ENCODE measurements at regions not wholly inside any gene's neighbourhood (a gene's known extent, or its start where the extent isn't known, plus 50 kb on each side); places are given as distances from the start of the nearest gene placed in this dataset.

DNA sequence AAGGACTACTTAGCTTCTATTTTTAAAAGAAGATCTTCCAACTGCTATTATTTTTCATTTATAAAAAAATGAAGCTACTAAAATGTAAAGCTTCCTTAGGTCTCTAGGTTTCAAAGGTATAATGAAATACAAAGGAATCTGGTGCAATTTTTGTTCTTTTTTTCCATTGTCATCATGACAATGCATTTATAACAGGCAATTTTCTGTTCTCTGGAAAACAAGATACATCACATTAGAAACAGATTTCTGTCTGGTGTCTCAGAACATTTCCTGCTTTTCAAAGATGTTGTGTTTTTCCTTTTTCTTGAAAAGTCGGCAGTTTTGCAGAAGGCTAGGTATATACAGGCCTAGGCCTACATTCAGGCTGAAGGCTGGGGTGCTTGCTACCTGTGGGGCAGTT, 63.6 kb upstream of the ATP8A1 start:
- CTCF ChIA-PET (ENCODE audit: unreplicated experiment): no interaction called here
- Histone ChIP-seq H2AFZ (ENCODE audit: low read length) (peak overlapping the region; percentile 28; the same call in 1 of the 2 replicates), H3K9me2 (ENCODE audit: insufficient read depth, low read length) (no peaks in the 10 kb centered on the region), H3K4me3 (ENCODE audit: low read depth, low read length, poor library complexity, severe bottlenecking) (no peak overlapping the region), H4K20me1 (ENCODE audit: insufficient read depth, low read length) (no peaks in the 10 kb centered on the region), H3K9me3 (ENCODE audit: low read length) (no peaks in the 10 kb centered on the region), H3K36me3 (ENCODE audit: insufficient read depth, low read length) (no peaks in the 10 kb centered on the region), H3K27ac (ENCODE audit: low read depth, low read length, poor library complexity, severe bottlenecking) (no peak overlapping the region), H3K4me1 (ENCODE audit: insufficient read depth, low read length, poor library complexity, severe bottlenecking) (no peaks in the 10 kb centered on the region), H3K4me2 (ENCODE audit: low read length) (no peak overlapping the region), H3K79me2 (ENCODE audit: insufficient read depth, low read depth, low read length) (no peaks in the 10 kb centered on the region)
- no peak for DNase-seq (ENCODE audit: low spot score)
- BruUV-seq (replicated peaks): no TSS peak
- POLR2A ChIA-PET: interaction anchor here (1.0 to 1.6 kb wide), 3 partner anchors 12 to 138 kb away, joined by 3 to 4 read pairs (median 3); no protein-coding TSS in a partner anchor
- TF ChIP-seq EZH2phosphoT487 (IDR thresholded peaks at IDR 0.05; ENCODE audit: borderline replicate concordance, low read depth, low read length): no peak
- TF ChIP-seq, protein P1, sequence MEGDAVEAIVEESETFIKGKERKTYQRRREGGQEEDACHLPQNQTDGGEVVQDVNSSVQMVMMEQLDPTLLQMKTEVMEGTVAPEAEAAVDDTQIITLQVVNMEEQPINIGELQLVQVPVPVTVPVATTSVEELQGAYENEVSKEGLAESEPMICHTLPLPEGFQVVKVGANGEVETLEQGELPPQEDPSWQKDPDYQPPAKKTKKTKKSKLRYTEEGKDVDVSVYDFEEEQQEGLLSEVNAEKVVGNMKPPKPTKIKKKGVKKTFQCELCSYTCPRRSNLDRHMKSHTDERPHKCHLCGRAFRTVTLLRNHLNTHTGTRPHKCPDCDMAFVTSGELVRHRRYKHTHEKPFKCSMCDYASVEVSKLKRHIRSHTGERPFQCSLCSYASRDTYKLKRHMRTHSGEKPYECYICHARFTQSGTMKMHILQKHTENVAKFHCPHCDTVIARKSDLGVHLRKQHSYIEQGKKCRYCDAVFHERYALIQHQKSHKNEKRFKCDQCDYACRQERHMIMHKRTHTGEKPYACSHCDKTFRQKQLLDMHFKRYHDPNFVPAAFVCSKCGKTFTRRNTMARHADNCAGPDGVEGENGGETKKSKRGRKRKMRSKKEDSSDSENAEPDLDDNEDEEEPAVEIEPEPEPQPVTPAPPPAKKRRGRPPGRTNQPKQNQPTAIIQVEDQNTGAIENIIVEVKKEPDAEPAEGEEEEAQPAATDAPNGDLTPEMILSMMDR (conservative IDR thresholded peaks at IDR 0.05; ENCODE audit: low read length): no peak
- intact Hi-C loops (cut with micrococcal nuclease; ENCODE audit: unreplicated experiment): no loop called here

DNA sequence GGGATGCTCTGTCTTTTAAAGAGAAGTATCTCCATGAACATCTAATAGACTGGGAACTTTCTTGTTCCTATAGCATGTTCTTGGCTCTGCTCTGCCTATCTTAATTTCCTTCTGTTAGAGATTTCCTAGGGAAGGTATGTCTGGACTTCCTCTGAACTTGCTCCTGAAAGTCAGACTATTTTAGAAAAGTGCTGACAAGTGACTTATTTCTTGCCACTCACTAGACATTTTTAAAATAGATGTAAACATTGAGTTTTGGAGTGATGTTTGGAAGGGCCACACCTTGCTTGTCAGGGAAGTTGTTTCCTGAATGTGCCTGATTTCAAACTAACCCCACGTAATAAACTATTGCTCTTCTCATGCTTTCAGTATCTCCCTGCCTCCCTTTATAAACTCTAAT, 62.4 kb upstream of the ATP8A1 start:
- no TSS peak for BruUV-seq (replicated peaks)

DNA sequence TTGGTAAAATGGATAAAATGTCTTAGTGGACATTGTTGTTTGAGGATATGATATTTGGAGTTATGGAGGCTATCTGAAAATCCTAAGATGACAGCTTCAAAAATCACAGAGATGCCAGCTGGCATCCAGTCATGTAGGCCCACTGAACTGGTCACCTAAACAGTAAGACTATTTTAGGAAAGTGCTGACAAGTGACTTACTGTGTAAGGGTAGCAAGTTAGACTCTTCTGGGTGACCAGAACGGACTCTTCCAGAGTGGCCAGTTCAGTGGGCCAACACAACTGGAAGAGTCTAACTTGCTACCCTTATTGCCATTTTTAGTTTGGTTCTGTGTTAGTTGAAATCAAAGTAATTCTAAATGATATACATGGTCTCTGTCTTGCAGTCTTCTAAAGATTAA, 61.4 kb upstream of the ATP8A1 start:
- intact Hi-C loops (cut with micrococcal nuclease; ENCODE audit: unreplicated experiment): no loop called here
- H3K4me3 ChIP-seq (ENCODE audit: low read depth, low read length, poor library complexity, severe bottlenecking): no peak overlapping the region
- H3K9me2 ChIP-seq (ENCODE audit: insufficient read depth, low read length): no peaks in the 10 kb centered on the region
- POLR2A ChIA-PET: no interaction called here
- TF ChIP-seq, protein P1 (conservative IDR thresholded peaks at IDR 0.05; ENCODE audit: low read length): no peak
- no peak for TF ChIP-seq EZH2phosphoT487 (IDR thresholded peaks at IDR 0.05; ENCODE audit: borderline replicate concordance, low read depth, low read length)
- CTCF ChIA-PET (ENCODE audit: unreplicated experiment): no interaction called here
- no peak overlapping the region for H3K4me2 ChIP-seq (ENCODE audit: low read length)
- H3K36me3 ChIP-seq (ENCODE audit: insufficient read depth, low read length): no peaks in the 10 kb centered on the region
- H4K20me1 ChIP-seq (ENCODE audit: insufficient read depth, low read length): no peaks in the 10 kb centered on the region
- H2AFZ ChIP-seq (ENCODE audit: low read length): no peak overlapping the region
- no TSS peak for BruUV-seq (replicated peaks)
- H3K79me2 ChIP-seq (ENCODE audit: insufficient read depth, low read depth, low read length): no peaks in the 10 kb centered on the region
- H3K4me1 ChIP-seq (ENCODE audit: insufficient read depth, low read length, poor library complexity, severe bottlenecking): no peaks in the 10 kb centered on the region
- no peaks in the 10 kb centered on the region for H3K9me3 ChIP-seq (ENCODE audit: low read length)
- DNase-seq (ENCODE audit: low spot score): no peak
- H3K27ac ChIP-seq (ENCODE audit: low read depth, low read length, poor library complexity, severe bottlenecking): no peak overlapping the region

More for the DNA sequence above, 62.4 kb upstream of the ATP8A1 start:
- Histone ChIP-seq H3K9me3 (ENCODE audit: low read length) (no peaks in the 10 kb centered on the region), H3K36me3 (ENCODE audit: insufficient read depth, low read length) (no peaks in the 10 kb centered on the region), H3K27ac (ENCODE audit: low read depth, low read length, poor library complexity, severe bottlenecking) (no peak overlapping the region), H3K4me3 (ENCODE audit: low read depth, low read length, poor library complexity, severe bottlenecking) (no peak overlapping the region), H2AFZ (ENCODE audit: low read length) (no peak overlapping the region), H3K4me2 (ENCODE audit: low read length) (no peak overlapping the region), H4K20me1 (ENCODE audit: insufficient read depth, low read length) (no peaks in the 10 kb centered on the region), H3K9me2 (ENCODE audit: insufficient read depth, low read length) (no peaks in the 10 kb centered on the region), H3K79me2 (ENCODE audit: insufficient read depth, low read depth, low read length) (no peaks in the 10 kb centered on the region), H3K4me1 (ENCODE audit: insufficient read depth, low read length, poor library complexity, severe bottlenecking) (no peaks in the 10 kb centered on the region)
- no peak for DNase-seq (ENCODE audit: low spot score)
- POLR2A ChIA-PET: interaction anchor here (0.6 kb wide), 1 partner anchor 63 kb away, joined by 3 read pairs; the partner anchor contains the start of gene ATP8A1
- TF ChIP-seq EZH2phosphoT487 (IDR thresholded peaks at IDR 0.05; ENCODE audit: borderline replicate concordance, low read depth, low read length): no peak
- TF ChIP-seq, protein P1 (conservative IDR thresholded peaks at IDR 0.05; ENCODE audit: low read length): no peak
- CTCF ChIA-PET (ENCODE audit: unreplicated experiment): no interaction called here
- intact Hi-C loops (cut with micrococcal nuclease; ENCODE audit: unreplicated experiment): no loop called here
